SK-N-SH (cell line): ENCODE measurements at regions not wholly inside any gene's neighbourhood (a gene's known extent, or its start where the extent isn't known, plus 50 kb on each side); places are given as distances from the start of the nearest gene placed in this dataset.

Experiments
- small RNA-seq, 7 experiments: library from RNA; depleted of rRNA; stranded (forward); fragments of <200 nt; gene quantifications; one replicate each; pipeline ENCODE3, GENCODE V24; 2012

Small RNAs in the stretch of these regions (small RNA-seq; reads per million reads assigned to genes)
- gene CFTRP3, result 0 reads per million in 7 experiments
- gene MLLT10P1, result 0 reads per million in 7 experiments
- gene RF00019, result 0 reads per million in 7 experiments
